Stimulated activated CD4-positive, alpha-beta T cell treated with anti-CD3 and anti-CD28 coated beads, Interleukin-1b, Interleukin-23, amount 100 ng/mL, for 1 hour (primary cell): ENCODE measurements at regions not wholly inside any gene's neighbourhood (a gene's known extent, or its start where the extent isn't known, plus 50 kb on each side); places are given as distances from the start of the nearest gene placed in this dataset.

Experiments
- DNase-seq, 2 donors: peaks; one replicate each; pipeline ENCODE4 v3.0.0-alpha.2; 2020; ENCODE audit warnings: low read depth in 2 of 2

- DNase-seq: no peak
Observed at GRCh38 chr15:69979783-69980182, 117.9 kb downstream of the TLE3 start.

GRCh38 chr15:69980341-69981059 is 117.2 kb downstream of the TLE3 start:
- DNase-seq: no peak

GRCh38 chr15:69982037-69982436 is 115.7 kb downstream of the TLE3 start:
- DNase-seq: no peak

- no peak for DNase-seq
Observed at GRCh38 chr15:69983696-69984265, 113.9 kb downstream of the TLE3 start.

- no peak for DNase-seq
Observed at GRCh38 chr15:69987492-69988489, 109.9 kb downstream of the TLE3 start.

- no peak for DNase-seq
Observed at GRCh38 chr15:69988541-69989225, 109.0 kb downstream of the TLE3 start.

GRCh38 chr15:69990566-69991421 is 106.9 kb downstream of the TLE3 start:
- no peak for DNase-seq

GRCh38 chr15:69991551-69991980 is 106.2 kb downstream of the TLE3 start:
- no peak for DNase-seq

GRCh38 chr15:69992348-69992747 is 105.4 kb downstream of the TLE3 start:
- no peak for DNase-seq

GRCh38 chr15:69994429-69995205 is 103.1 kb downstream of the TLE3 start:
- no peak for DNase-seq

GRCh38 chr15:69996321-69997160 is 101.2 kb downstream of the TLE3 start:
- no peak for DNase-seq

- DNase-seq: no peak
Observed at GRCh38 chr15:69997161-69997485, 100.6 kb downstream of the TLE3 start.
